Ascending aorta (tissue), 2 donors: ENCODE measurements at regions not wholly inside any gene's neighbourhood (a gene's known extent, or its start where the extent isn't known, plus 50 kb on each side); places are given as distances from the start of the nearest gene placed in this dataset.
"Not testable (repeated sequence)": the region's sequence is repeated elsewhere in the genome, so short reads cannot be mapped to it uniquely, and the experiment has no call there.

Experiments used
- DNase-seq, 2 donors: peaks; one replicate each; pipeline ENCODE4 v3.0.0-alpha.2; 2019; ENCODE audit warnings: low spot score in 2 of 2
- H3K27ac ChIP-seq, 2 donors: fragments of 200-600 bp; sonication (generic); one replicate each; pipeline ENCODE4 v1.5.1; 2016 to 2017; ENCODE audit warnings: mild to moderate bottlenecking in 1 of 2
- H3K27me3 ChIP-seq: fragments of 200-600 bp; sonication (generic); one replicate; pipeline ENCODE4 v1.5.1; 2017
- H3K36me3 ChIP-seq, 2 donors: fragments of 200-600 bp; sonication (generic); one replicate each; pipeline ENCODE4 v1.5.1; 2016
- H3K4me1 ChIP-seq, 2 donors: fragments of 200-600 bp; sonication (generic); one replicate each; pipeline ENCODE4 v1.5.1; 2016 to 2017; ENCODE audit warnings: mild to moderate bottlenecking in 1 of 2
- H3K4me3 ChIP-seq, 2 donors: fragments of 200-600 bp; sonication (generic); one replicate each; pipeline ENCODE4 v1.5.1; 2016 to 2017; ENCODE audit warnings: mild to moderate bottlenecking in 1 of 2
- H3K9me3 ChIP-seq, 2 donors: fragments of 200-600 bp; sonication (generic); one replicate each; pipeline ENCODE4 v1.5.1; 2016
- intact Hi-C: fragments of 100-400 bp; cut with DNase I; formaldehyde crosslinking; loops from one replicate; pipeline ENCODE4 v1.15.1; 2023
- TF ChIP-seq, protein P1 (sequence below), 3 experiments: fragments of 200-600 bp in 2 of 3; fragments of 450-650 bp in 1 of 3; sonication (generic) in 2 of 3; IDR thresholded peaks; one replicate each; pipeline ENCODE4 v1.5.1; 2016 to 2019; ENCODE audit warnings: antibody characterized with exemption in 3 of 3, mild to moderate bottlenecking in 1 of 3, moderate library complexity in 1 of 3

DNA sequence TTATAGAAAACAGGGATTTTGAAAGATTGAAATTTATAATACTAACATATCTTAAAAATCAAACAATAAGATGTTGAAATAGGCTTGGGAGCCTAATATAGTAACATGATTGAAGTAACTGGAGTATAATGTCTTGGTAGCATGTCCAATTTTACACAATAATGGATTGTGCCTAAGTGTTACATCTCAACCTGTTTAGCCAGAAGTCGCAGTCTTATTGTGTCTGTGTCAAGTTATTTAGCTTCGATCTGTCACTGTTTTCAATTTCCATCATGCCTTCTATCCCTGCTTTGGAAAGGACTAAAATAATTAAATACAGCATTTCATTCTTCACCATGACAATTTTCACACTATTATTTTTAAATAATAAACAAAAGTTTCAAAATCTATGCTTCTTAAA lies 1352.2 kb downstream of the SI start:
- DNase-seq: no peak
- intact Hi-C loops: no loop called here
- no peaks in the 10 kb centered on the region for H3K36me3 ChIP-seq

DNA sequence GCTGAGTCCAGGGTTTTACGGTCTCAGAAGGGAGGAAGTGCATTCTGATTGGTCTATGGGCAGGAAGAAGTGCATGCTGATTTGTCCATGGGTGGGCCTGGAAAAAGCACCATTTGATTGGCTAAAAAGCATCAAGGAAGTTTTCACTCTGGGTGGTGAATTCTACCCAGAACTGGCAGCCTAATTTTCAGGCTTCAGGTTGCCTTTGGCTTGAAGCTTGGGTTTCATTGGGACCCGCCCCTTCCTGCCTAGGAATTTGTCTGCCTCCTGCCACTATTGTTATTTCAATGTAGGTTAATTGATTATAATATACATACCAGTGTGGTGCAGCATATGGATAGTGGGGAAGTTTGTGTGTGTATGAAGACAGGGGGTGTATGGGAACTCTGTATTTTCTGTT lies 1355.9 kb downstream of the SI start:
- Histone ChIP-seq H3K4me1 (no peaks in the 10 kb centered on the region), H3K27me3 (no peaks in the 10 kb centered on the region), H3K27ac (no peak overlapping the region), H3K36me3 (no peaks in the 10 kb centered on the region), H3K4me3 (no peak overlapping the region), H3K9me3 (no peaks in the 10 kb centered on the region)
- intact Hi-C loops: no loop called here
- TF ChIP-seq, protein P1, sequence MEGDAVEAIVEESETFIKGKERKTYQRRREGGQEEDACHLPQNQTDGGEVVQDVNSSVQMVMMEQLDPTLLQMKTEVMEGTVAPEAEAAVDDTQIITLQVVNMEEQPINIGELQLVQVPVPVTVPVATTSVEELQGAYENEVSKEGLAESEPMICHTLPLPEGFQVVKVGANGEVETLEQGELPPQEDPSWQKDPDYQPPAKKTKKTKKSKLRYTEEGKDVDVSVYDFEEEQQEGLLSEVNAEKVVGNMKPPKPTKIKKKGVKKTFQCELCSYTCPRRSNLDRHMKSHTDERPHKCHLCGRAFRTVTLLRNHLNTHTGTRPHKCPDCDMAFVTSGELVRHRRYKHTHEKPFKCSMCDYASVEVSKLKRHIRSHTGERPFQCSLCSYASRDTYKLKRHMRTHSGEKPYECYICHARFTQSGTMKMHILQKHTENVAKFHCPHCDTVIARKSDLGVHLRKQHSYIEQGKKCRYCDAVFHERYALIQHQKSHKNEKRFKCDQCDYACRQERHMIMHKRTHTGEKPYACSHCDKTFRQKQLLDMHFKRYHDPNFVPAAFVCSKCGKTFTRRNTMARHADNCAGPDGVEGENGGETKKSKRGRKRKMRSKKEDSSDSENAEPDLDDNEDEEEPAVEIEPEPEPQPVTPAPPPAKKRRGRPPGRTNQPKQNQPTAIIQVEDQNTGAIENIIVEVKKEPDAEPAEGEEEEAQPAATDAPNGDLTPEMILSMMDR (IDR thresholded peaks at IDR 0.05): no peak
- DNase-seq: no peak

More for the DNA sequence above, 1352.2 kb downstream of the SI start:
- H3K9me3 ChIP-seq: no peaks in the 10 kb centered on the region
- no peaks in the 10 kb centered on the region for H3K4me1 ChIP-seq
- no peak overlapping the region for H3K27ac ChIP-seq
- TF ChIP-seq, protein P1 (IDR thresholded peaks at IDR 0.05): no peak
- H3K4me3 ChIP-seq: no peak overlapping the region
- H3K27me3 ChIP-seq: no peaks in the 10 kb centered on the region

DNA sequence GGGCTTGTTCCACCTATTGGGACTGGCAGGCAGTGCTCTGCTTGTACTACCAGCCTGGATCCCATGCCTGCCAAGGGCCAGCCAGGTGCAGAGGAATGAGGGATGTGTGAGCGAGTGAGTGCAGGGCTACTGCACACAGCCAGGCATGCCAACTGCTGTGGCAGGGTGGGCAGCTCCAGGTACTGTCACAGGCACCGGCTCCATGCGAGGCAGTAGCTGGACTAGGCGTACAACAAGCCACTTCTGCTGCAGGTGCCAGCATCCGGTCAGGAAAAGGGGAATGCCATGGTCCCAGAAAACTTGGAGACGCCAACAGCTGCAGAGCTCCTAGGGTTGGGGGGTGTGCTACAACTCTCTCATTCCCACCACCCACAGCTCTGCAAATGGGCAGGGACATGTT lies 1356.7 kb downstream of the SI start:
- Histone ChIP-seq H3K4me1 (no peaks in the 10 kb centered on the region), H3K36me3 (no peaks in the 10 kb centered on the region), H3K4me3 (no peak overlapping the region), H3K9me3 (no peaks in the 10 kb centered on the region), H3K27me3 (no peaks in the 10 kb centered on the region), H3K27ac (no peak overlapping the region)
- TF ChIP-seq, protein P1 (IDR thresholded peaks at IDR 0.05): no peak
- no peak for DNase-seq
- intact Hi-C loops: no loop called here

DNA sequence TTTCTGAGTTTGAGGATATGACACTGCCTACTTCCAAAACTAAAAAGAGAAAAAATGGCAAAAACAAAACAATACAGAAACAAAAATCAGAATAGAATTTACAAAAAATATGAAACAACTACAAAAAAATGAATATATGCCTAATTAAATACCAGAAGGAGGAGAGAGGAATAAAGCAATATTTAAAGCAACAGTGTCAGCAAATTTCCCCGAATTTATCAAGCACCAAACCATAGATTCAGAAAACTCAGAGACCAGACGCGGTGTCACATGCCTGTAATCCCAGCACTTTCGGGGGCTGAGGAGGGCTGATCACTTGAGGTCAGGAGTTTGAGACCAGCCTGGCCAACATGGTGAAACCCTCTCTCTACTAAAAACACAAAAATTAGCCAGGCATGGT lies 1360.9 kb downstream of the SI start:
- DNase-seq: no peak

DNA sequence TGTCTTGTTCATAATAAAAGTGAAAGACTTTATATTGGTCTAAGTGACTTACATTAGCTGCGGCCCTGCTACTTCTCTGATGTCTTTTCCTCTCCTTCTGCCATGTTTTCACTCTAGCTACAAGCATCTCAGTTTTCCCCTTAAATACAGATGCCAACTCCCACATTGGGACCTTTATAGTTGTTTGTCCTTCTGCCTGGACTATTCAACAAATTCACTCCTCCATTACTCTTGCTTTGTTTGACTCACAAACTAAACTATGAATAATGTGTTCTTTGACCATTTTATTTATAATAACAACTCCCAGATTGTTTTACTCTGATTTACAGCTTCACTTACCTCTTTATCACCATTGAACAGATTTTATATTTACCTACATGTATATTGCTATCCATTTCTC lies 1369.9 kb downstream of the SI start:
- H3K27me3 ChIP-seq: no peaks in the 10 kb centered on the region
- H3K9me3 ChIP-seq: no peaks in the 10 kb centered on the region
- H3K36me3 ChIP-seq: no peaks in the 10 kb centered on the region
- no peak overlapping the region for H3K27ac ChIP-seq
- intact Hi-C loops: no loop called here
- TF ChIP-seq, protein P1 (IDR thresholded peaks at IDR 0.05): no peak
- no peak overlapping the region for H3K4me3 ChIP-seq
- DNase-seq: no peak
- no peaks in the 10 kb centered on the region for H3K4me1 ChIP-seq

More for the DNA sequence above, 1360.9 kb downstream of the SI start:
- H3K4me1 ChIP-seq: no peaks in the 10 kb centered on the region
- TF ChIP-seq, protein P1 (IDR thresholded peaks at IDR 0.05): no peak
- no peaks in the 10 kb centered on the region for H3K27me3 ChIP-seq
- intact Hi-C loops: no loop called here
- no peak overlapping the region for H3K4me3 ChIP-seq
- H3K36me3 ChIP-seq: no peaks in the 10 kb centered on the region
- H3K9me3 ChIP-seq: no peaks in the 10 kb centered on the region
- H3K27ac ChIP-seq: no peak overlapping the region

DNA sequence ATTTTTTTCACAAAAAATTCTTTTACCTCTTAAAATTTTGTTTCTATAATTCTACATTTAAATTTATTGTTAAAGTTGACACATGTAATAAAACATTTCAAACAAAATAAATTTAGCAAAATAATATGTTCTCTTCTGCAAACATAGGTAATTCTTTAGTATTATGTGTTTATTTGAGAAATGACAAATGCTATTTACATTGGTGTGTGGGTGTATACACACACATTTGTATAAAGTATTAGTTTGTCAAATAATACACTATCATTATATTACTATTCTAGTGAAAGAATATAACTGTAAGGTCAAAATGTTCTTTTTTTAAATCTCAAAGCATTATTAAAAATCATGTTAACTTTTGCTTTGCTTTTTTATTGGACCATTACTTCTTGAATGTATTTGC lies 1370.6 kb downstream of the SI start:
- Histone ChIP-seq H3K9me3 (no peaks in the 10 kb centered on the region), H3K36me3 (no peaks in the 10 kb centered on the region), H3K4me3 (no peak overlapping the region), H3K4me1 (no peaks in the 10 kb centered on the region), H3K27ac (no peak overlapping the region), H3K27me3 (no peaks in the 10 kb centered on the region)
- no peak for DNase-seq
- TF ChIP-seq, protein P1 (IDR thresholded peaks at IDR 0.05): no peak
- intact Hi-C loops: no loop called here

DNA sequence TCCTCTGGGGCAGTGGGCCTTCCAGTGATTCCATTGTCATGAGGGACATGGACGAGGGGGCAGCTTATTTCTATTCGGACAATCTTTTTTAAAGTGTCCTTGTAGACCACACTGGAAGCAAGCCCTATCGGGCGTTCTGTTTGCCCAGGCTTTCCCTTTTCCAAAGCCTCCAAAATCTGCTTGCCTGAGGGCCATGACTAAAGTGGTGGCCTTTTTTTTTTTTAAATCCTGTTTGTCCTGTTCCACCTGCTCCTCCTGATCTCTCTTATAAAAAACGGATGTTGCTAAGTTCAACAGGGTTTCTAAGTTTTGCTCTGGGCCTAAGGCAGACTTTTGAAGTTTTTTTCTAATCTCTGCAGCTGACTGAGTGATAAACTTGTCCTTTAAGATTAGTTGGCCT lies 1380.1 kb downstream of the SI start:
- H3K4me1 ChIP-seq, H3K4me3 ChIP-seq, H3K27me3 ChIP-seq, H3K36me3 ChIP-seq, H3K27ac ChIP-seq, intact Hi-C loops, DNase-seq, H3K9me3 ChIP-seq: not testable (repeated sequence)
